GM21717 (cell line): ENCODE measurements at regions not wholly inside any gene's neighbourhood (a gene's known extent, or its start where the extent isn't known, plus 50 kb on each side); places are given as distances from the start of the nearest gene placed in this dataset.

Experiments
- ATAC-seq: cut with Tn5 transposase; IDR thresholded peaks from one replicate; pipeline ENCODE4 v1.9.1; 2021; ENCODE audit warnings: mild to moderate bottlenecking, moderate library complexity; ENCODE audit not compliant: unreplicated experiment

DNA sequence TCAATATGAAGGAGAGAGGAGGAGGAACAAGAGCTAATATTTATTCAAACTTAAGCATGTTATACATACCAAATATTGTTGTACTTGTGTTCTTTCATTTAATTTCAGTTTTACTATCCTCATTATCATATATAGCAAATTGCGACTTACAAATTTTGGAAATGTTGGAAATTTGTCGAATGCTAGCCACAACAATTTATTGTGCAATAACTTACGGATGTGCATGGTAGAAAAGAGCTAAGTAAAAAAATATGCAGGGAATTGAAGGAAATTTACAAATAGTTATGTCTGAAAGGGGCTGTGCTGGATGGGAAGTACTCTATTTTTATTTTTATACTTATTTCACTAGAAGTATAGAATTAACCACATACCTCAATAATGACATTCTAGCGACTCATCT, 376.3 kb downstream of the PCDH20 start:
- ATAC-seq: no peak

DNA sequence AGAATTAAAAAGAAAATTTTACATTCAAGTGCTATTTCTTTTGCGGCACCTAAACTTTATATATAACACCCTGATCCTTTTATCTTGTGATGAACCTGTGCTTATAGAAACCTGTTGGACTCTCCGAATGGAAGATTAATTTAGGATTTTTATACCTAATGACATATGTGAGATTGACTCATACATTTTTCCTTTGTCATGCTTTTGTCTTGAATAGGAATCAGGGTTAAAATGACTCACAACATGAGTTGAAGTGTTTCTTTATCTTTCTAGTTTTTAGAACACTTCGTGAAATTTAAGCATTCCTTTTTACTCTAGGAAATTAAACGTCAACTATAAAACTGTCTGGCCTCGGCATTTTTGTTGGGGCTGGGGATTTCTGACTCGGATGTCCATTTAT, 378.9 kb downstream of the PCDH20 start:
- ATAC-seq: no peak

DNA sequence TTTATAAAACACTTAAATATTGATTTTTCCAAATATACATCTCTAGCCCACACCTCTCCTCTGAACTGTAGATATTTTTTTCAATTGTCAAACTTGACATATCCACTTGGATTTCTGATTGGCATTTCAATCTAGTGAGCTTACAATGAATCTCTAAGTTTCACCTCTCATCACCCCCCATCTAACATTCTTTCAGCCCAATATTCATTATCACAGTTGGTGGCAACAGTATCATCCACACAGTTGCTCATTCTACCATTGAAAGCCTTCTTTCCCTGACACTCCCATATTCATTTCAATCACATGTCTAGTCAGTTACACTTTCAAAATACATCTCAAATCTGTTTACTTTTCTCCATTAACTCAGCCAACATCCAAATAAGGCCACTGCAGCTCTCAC, 385.2 kb downstream of the PCDH20 start:
- no peak for ATAC-seq

DNA sequence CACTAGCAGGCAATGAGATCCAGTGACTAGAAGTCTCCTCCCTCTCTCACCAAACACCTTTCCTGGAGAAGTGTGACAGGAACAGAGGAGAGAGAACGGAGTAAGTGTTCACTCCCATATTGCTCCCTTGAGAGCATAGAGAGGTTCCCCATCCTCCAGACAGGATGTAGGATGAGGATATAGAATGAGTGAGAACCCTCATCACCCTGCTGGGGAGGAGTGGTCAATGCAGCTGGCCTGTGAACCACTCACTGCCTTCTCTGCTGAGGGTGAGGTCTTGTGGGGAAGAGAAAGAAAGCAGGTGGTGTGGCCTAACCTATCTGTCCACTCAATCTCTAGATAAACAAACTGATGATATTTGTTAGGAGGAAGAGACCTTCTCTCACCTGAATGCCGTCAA, 386.6 kb downstream of the PCDH20 start:
- ATAC-seq: no peak

DNA sequence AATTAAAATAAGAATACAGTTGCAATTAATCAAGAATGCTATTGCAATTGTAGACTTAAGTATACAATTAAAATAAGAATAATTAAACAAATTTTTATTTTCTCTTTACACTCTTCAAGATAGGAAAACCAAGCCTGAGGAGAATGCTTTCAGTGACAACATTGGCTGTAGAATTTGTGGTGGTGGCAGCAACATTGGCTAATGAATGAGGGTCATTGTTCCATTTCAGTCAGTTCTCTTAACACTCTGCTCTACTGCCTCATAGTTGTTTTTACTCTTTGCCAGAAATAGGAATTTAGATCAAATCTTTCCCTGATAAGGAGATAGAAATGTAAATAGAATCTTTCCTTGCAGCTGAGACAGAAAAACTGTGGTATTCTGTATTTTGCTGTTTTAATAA, 391.6 kb downstream of the PCDH20 start:
- ATAC-seq: no peak

DNA sequence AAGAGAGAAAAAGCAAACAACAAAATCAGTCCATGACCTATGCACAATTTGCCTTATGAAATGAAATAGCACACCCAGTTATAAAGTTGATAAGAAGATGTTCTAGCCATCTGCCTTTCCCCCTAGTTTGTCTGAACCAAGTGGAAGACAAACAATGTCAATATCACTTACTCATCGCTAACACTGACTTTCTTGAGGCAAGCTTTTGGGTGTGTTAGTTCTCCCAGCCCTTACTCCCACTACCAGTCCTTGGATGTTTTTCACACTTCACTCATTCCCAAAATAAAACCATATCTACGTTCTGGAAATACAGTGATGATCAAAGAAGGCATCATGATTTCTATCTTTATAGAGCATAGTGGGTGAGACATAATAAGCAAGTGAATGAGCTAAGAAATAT, 393.8 kb downstream of the PCDH20 start:
- ATAC-seq: no peak

DNA sequence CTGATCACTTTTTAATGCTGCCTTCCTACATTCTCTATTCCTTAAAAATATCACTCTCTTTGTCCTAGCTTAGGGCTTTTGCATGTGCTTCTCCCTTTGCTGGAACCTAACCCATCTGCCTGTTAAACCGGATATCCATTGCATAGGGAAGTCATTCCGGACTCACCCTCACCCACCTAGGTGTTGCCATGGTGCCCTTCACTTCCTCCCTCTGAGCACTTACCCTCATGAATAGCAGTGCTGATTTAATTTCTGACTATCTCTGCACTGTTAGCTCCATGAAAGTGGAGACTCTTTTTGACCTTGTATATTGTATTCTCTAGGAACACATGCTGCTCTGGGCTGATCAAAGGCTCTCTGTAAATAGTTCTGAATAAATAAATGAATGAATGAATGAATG, 401.9 kb downstream of the PCDH20 start:
- ATAC-seq: no peak

DNA sequence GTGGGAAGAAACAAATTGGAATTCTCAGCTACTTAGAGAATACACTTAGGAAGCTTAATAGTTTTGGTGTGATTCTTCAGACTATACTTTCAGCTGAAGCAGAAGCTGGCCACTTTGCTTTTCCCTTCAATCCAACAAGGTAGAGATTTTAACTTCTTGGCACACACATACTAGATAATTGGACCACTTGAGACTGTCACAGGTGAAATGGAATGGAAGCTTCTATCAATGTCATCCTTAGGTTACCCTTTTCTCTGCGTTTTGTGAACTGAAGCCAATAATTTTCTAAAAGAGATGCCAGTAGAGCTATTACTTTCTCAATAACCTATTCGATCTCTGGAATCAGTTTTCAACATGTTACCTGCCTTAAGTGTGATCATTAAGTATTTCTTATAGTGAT, 405.3 kb downstream of the PCDH20 start:
- no peak for ATAC-seq

DNA sequence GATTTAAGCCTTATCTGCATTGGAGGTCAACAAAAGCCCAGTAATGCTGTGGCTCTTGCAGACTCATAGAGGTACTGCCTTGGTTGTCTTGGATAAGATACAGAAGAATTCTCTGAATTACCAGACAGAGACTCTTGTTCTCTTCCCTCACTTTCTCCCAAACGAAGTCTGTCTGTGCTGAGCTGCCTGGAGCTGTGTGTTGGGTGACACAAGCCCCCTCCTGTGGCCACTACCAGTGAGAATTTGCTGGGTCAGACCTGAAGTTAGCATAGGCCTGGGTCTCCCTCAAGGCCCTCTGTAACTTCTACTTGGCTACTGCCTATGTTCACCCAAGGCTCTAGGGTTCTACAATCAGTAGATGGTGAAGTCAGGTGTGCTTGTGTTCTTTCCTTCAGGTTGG, 413.0 kb downstream of the PCDH20 start:
- no peak for ATAC-seq

DNA sequence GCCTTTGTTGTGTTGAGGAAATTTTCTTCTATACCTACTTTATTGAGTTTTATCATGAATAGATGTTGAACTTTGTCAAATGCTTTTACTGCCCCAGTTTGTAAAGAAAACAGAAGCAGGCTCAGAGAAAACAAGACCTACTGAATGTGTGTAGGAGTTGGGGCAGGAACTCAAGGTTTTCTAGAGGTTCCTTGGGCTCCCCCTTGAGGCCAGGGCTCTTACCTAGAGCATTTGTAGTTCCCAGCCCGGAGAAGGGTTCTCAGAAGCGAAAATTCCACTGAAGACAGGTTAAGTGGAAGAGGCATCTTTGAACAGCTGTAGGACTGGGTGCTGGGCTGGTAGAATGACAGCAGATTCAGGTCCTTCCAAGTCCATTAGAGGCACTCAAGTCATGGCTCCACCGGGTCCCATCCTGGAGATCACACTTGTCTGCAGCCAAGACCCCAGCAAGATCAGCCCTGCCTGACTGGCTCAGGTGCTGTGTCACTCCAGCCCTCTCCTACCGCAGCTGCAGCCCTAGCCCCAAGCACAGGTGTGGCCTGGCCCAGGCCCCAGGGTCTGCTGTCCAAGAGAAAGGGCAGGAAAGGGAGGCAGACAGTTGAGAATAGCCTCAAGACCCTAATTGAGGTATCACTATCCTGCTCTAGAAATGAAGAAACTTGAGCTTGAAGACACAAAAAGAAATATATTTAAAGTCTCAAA, 425.5 kb downstream of the PCDH20 start:
- no peak for ATAC-seq

DNA sequence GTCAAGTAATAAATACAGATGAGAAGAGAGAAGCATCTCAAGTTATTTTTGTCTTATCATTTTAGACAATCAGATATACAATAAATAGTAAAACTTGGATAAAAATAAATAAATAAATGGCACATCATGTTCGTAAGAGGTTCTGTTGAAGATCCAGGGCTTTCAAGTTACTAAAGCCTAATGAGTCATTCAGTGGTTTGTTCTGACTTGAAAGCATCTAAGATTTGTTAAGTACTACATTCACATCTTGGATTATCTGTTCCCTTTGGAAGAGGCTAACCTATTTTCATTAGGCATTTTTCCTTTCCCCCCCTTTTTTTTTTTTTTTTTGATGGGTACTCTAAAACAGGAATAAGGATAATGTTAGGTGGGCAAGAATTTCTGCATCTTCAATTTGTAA, 429.3 kb downstream of the PCDH20 start:
- no peak for ATAC-seq

DNA sequence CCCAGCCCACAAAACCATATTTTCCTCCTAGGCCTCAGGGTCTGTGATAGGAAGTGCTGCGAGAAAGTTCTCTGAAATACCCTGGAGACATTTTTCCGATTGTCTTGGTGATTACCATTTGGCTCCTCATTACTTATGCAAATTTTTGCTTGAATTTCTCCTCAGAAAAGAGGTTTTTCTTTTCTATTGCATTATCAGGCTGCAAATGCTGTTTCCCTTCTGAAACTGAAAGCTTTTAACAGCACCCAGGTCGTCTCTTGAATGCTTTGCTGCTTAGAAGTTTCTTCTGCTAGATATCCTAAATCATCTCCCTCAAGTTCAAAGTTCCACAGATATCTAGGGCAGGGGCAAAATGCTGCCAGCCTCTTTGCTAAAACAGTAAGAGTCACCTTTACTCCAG, 434.2 kb downstream of the PCDH20 start:
- no peak for ATAC-seq

DNA sequence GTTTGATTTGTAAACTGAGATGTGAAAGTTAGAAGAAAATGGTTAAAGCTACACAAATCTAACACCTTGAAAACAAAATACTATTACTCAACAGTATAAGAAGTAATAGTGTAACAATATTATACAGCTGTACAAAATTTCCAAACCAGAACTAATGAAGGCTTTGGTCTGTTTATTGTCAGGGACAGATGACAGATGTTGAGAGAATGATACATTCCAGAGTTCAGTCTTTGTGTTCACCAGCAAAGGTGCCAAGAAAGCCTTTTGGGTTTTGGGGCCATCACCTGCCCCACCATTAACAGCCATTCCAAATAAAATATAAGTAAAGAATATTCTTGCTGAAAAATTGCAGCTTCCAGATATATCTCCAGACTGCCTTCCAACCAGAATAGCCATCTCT, 439.3 kb downstream of the PCDH20 start:
- ATAC-seq: no peak

DNA sequence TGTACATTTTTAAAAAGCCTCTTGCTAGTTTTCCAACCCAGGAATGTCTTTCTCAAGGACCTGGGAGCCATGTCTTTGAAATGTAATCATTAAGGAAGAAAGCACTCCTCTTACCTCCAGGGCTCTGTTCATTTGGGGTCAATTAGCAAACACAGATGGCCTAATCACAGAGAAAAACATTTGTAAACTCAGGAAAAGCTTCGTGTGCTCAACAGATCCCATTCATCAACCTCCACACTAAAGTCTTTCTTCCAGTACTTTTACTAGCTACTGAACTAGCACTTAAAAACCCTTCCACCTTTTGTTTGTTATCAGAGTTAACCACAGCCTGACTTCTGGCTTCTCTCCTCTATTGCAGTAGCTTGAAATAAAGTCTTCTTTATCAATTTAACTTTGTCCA, 441.4 kb downstream of the PCDH20 start:
- ATAC-seq: no peak

DNA sequence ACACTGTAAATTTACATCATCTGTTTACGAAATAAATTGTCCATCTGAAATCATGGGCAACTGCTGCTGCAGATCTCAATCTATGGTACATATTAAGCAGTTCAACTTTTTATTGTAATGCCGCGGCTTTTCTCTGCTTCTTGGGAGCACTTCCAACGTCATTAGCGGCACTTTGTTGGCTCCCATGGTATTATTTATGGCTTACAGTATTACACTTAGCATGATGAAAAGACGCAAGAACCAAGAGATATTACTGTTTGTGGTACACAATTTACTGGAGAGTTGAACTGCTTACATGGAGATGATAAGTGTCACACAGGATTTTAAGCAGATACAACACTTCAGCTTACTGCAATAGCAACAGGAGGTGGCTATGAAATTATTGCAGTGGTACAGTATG, 442.1 kb downstream of the PCDH20 start:
- ATAC-seq: no peak

DNA sequence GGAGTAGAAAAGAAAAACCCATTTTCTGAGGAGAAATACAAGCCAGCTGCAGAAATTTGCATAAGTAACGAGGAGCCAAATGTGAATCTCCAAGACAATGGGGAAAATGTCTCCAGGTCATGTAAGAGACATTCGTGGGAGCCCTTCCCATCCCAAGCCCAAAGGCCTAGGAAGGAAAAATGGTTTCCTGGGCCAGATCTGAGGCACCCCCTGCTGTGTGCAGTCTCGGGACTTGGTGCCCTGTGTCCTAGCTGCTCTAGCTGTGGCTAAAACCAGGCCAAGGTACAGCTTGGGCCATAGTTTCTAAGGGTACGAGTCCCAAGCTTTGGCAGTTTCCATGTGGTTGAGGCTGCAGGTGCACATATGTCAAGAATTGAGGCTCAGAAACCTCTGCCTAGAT, 444.9 kb downstream of the PCDH20 start:
- ATAC-seq: no peak

DNA sequence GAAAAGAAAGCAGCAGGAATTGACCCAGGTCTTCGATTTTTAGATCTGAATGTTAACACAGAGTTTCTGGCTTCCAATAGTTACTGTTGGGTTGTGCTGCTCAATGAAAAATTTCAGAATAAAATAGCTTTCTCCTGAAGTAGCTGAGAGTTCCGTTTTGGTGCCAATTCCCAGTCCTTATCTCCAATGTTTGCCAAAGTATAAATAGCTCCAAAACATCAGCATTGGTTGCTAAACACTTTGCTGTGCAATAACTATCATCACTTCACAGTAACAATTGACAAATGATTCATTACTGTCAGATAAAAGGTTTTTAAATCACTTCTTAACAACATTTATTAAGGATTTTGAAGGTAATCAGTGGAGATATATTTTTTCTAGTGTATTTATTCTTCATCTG, 446.0 kb downstream of the PCDH20 start:
- ATAC-seq: no peak

DNA sequence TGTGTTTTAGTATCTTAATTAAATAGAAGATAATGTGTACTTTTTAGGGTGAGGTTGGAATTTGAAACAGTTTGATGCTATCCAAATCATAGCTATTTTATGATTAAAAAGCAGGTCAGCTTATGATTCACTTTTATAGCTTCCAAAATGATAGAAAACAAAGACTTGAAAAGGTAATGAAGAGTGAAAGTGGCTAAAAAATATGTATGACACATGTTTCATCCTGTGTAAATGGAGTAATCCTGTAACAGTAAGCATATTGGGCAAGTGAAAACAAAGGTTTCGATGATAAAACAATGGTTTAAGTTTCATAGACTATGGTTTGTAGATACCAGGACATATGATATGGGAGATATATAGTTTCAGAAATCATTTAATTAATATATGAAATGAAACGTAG, 456.2 kb downstream of the PCDH20 start:
- ATAC-seq: no peak

DNA sequence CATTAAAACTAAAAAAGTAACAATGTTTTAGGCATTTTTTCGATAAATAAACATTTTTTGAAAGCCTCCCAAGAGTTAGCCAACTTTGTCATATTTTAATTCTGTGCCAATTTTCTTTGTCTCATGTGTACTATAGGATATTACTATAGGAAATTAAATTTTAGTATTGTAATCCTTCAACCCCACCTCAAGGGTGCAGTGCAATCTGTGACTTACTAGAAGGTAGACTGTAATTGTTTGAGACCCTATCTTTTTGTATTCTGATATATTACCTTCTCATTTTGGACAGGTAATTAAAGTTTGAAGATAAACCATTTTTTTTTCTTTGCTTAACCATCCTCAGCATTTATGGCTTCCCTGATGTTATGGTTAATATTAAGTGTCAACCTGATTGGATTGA, 457.8 kb downstream of the PCDH20 start:
- no peak for ATAC-seq

DNA sequence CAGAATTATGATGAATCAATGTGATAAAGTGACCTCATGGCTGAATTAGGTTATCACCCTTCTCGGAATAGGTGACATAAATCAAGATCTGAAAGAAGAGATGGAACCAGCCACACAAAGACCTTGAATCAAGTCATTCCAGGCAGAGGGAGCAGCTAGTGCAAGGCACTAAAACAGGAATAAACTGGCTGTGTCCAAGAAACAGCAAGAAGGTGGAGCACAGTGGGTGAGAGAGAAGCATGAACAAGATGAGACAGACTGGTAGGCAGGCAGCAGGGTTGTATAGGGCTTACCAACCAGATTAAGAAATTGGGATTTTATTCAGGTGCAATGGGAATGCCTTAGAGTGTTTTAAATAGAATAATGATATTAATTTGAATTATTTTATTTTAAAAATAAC, 470.3 kb downstream of the PCDH20 start:
- no peak for ATAC-seq

DNA sequence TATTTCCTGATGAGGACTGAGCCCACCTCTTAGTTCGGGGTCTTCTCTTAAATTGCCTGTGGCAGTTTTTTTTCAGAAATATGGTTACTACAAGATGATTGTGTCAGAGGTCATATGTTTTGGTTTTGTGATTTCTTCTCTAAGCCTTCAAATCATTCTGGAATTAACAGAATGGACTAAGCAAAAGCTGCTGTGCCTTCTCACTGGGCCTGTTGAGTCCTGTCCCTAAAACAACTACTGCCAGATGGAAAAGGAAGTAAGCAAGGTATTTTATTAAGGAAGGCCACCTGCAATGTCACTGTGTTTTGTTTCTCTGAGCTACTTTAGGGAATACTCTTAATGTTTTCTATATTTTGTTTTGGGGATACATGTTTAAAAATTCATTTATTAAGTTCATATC, 470.8 kb downstream of the PCDH20 start:
- no peak for ATAC-seq

DNA sequence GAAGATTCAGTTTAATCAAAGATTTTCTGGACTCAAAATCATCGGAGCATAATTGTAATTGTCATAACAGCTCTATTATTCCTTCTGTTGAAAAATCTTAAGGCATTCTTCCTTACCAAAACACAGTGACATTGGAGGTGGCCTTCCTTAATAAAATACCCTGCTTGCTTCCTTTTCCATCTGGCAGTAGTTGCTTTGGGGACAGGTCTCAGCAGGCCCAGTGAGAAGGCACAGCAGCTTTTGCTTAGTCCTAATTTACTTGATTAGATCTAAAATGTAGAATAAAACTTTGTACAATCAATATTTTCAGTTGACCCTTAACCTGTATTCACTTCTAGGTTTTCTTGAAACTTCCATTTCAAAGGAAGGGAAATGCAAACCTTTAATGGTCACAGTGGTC, 471.6 kb downstream of the PCDH20 start:
- no peak for ATAC-seq

DNA sequence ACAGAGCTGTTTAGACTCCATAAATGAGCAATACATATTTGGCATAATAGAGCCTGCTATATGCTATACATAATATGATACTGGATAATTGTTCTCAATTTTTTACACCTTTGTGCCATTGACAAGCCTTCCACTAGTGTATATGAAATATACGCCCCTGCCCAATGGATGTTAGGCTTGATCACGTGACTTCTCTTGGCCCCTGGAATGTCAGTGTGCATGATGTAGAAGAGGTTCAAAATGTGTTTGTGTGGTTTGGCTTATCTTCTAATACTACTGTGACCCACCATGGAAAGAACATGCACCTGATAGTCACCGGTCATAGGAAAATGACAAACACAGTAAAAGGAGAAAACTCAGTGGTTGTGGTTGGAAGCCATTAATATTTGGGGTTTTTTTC, 479.4 kb downstream of the PCDH20 start:
- ATAC-seq: no peak

DNA sequence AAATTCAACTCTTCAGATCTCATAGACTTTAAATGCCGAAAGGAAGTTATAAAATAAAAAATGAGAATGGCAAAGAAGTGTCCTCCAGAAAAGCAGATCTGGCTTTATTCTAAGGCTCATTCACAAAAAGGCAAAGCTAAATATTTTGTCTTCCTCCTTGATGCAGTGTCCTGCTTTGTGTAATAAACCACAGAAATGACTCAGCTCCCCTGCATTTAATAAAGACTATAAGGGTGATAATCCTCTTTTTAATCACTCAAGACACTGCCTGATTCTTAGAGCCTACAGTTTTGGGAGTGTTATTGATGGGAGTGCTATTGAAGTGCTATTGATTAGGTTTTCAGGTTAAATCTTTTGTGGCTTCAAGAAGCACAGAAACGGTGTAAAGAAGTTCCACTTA, 482.0 kb downstream of the PCDH20 start:
- ATAC-seq: no peak
